ENCODE measurements at regions not wholly inside any gene's neighbourhood (a gene's known extent, or its start where the extent isn't known, plus 50 kb on each side); places are given as distances from the start of the nearest gene placed in this dataset.

- TF ChIP-seq GATA2 (IDR thresholded peaks at IDR 0.05; ENCODE audit: low read depth, low read length), result no peak
- no peak for TF ChIP-seq GATA3 (IDR thresholded peaks at IDR 0.05; ENCODE audit: low read depth, low read length)
Measured at GRCh38 chr6:50380406-50381098, 330.8 kb upstream of the DEFB112 start.

Measured in SH-SY5Y (cell line).